Inferior parietal cortex (tissue), 1 donor: ENCODE measurements at regions not wholly inside any gene's neighbourhood (a gene's known extent, or its start where the extent isn't known, plus 50 kb on each side); places are given as distances from the start of the nearest gene placed in this dataset.
"Not testable (repeated sequence)": the region's sequence is repeated elsewhere in the genome, so short reads cannot be mapped to it uniquely, and the experiment has no call there.

Experiments
- DNase-seq: peaks from one replicate; pipeline ENCODE4 v3.0.0-alpha.2; 2016; ENCODE audit errors: extremely low spot score

- DNase-seq = no peak
Measured at GRCh38 chr7:53387515-53387914, 352.1 kb downstream of the POM121L12 start.

GRCh38 chr7:53397911-53398310, 362.5 kb downstream of the POM121L12 start:
- DNase-seq = no peak

GRCh38 chr7:53398566-53398965, 363.1 kb downstream of the POM121L12 start:
- no peak for DNase-seq

- no peak for DNase-seq
Measured at GRCh38 chr7:53413021-53413420, 377.6 kb downstream of the POM121L12 start.

- no peak for DNase-seq
Measured at GRCh38 chr7:53415816-53416215, 380.4 kb downstream of the POM121L12 start.

- DNase-seq = no peak
Measured at GRCh38 chr7:53418834-53419482, 383.5 kb downstream of the POM121L12 start.

GRCh38 chr7:53420550-53420949, 385.1 kb downstream of the POM121L12 start:
- no peak for DNase-seq

- DNase-seq = no peak
Measured at GRCh38 chr7:53422291-53422690, 386.9 kb downstream of the POM121L12 start.

- no peak for DNase-seq
Measured at GRCh38 chr7:53426145-53426750, 390.8 kb downstream of the POM121L12 start.

- no peak for DNase-seq
Measured at GRCh38 chr7:53428045-53428444, 392.6 kb downstream of the POM121L12 start.

GRCh38 chr7:53431901-53432300, 396.5 kb downstream of the POM121L12 start:
- DNase-seq = no peak

GRCh38 chr7:53437336-53437735, 401.9 kb downstream of the POM121L12 start:
- no peak for DNase-seq

- DNase-seq = no peak
Measured at GRCh38 chr7:53446170-53446569, 410.7 kb downstream of the POM121L12 start.

GRCh38 chr7:53458636-53459035, 423.2 kb downstream of the POM121L12 start:
- DNase-seq = no peak

- no peak for DNase-seq
Measured at GRCh38 chr7:53466371-53466770, 430.9 kb downstream of the POM121L12 start.

GRCh38 chr7:53470336-53470970, 435.0 kb downstream of the POM121L12 start:
- no peak for DNase-seq

- DNase-seq = no peak
Measured at GRCh38 chr7:53473371-53473770, 437.9 kb downstream of the POM121L12 start.

- DNase-seq = no peak
Measured at GRCh38 chr7:53475776-53476175, 440.3 kb downstream of the POM121L12 start.

- no peak for DNase-seq
Measured at GRCh38 chr7:53476566-53476965, 441.1 kb downstream of the POM121L12 start.

- no peak for DNase-seq
Measured at GRCh38 chr7:53485354-53485753, 449.9 kb downstream of the POM121L12 start.

- DNase-seq = no peak
Measured at GRCh38 chr7:53491051-53491450, 455.6 kb downstream of the POM121L12 start.

GRCh38 chr7:53495181-53495580, 459.7 kb downstream of the POM121L12 start:
- DNase-seq = not testable (repeated sequence)

- DNase-seq = no peak
Measured at GRCh38 chr7:53500076-53500475, 464.6 kb downstream of the POM121L12 start.
